ENCODE measurements at regions not wholly inside any gene's neighbourhood (a gene's known extent, or its start where the extent isn't known, plus 50 kb on each side); places are given as distances from the start of the nearest gene placed in this dataset.

DNA sequence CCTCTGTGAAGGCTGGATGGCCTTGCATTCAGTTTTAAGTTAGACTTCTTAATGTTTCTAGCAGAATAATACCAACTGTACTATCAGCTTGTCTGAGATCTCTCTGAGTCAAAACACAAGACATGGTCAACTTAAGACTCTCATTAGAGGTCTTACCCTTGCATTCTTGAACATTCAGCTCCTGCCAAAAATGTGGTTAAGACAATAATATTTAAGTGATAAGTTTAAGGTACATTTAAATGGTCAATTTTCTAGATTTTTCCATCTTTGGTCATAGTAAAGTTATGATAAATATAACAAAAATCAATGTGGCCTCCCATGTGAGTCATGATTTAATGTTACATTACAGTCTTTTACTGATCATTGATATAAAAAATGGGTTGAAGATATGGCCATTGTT lies 75.0 kb downstream of the NR2F1 start:
- TF ChIP-seq, protein P1, sequence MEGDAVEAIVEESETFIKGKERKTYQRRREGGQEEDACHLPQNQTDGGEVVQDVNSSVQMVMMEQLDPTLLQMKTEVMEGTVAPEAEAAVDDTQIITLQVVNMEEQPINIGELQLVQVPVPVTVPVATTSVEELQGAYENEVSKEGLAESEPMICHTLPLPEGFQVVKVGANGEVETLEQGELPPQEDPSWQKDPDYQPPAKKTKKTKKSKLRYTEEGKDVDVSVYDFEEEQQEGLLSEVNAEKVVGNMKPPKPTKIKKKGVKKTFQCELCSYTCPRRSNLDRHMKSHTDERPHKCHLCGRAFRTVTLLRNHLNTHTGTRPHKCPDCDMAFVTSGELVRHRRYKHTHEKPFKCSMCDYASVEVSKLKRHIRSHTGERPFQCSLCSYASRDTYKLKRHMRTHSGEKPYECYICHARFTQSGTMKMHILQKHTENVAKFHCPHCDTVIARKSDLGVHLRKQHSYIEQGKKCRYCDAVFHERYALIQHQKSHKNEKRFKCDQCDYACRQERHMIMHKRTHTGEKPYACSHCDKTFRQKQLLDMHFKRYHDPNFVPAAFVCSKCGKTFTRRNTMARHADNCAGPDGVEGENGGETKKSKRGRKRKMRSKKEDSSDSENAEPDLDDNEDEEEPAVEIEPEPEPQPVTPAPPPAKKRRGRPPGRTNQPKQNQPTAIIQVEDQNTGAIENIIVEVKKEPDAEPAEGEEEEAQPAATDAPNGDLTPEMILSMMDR (IDR thresholded peaks at IDR 0.05): no peak
- TF ChIP-seq JUND (IDR thresholded peaks at IDR 0.05): no peak
- no peak for TF ChIP-seq TCF12 (IDR thresholded peaks at IDR 0.05)
- TF ChIP-seq, protein P2, sequence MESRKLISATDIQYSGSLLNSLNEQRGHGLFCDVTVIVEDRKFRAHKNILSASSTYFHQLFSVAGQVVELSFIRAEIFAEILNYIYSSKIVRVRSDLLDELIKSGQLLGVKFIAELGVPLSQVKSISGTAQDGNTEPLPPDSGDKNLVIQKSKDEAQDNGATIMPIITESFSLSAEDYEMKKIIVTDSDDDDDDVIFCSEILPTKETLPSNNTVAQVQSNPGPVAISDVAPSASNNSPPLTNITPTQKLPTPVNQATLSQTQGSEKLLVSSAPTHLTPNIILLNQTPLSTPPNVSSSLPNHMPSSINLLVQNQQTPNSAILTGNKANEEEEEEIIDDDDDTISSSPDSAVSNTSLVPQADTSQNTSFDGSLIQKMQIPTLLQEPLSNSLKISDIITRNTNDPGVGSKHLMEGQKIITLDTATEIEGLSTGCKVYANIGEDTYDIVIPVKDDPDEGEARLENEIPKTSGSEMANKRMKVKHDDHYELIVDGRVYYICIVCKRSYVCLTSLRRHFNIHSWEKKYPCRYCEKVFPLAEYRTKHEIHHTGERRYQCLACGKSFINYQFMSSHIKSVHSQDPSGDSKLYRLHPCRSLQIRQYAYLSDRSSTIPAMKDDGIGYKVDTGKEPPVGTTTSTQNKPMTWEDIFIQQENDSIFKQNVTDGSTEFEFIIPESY (IDR thresholded peaks at IDR 0.05; ENCODE audit: borderline replicate concordance, low read depth): no peak
- no peak for TF ChIP-seq MXI1 (IDR thresholded peaks at IDR 0.05; ENCODE audit: low read depth, low read length)
- TF ChIP-seq POLR2AphosphoS5 (IDR thresholded peaks at IDR 0.05; ENCODE audit: low read depth, low read length): no peak
- TF ChIP-seq RCOR1 (IDR thresholded peaks at IDR 0.05; ENCODE audit: low read length): no peak
- no peak for TF ChIP-seq GABPA (IDR thresholded peaks at IDR 0.05; ENCODE audit: low read depth)
